Bone marrow (tissue), 2 donors: ENCODE measurements at regions not wholly inside any gene's neighbourhood (a gene's known extent, or its start where the extent isn't known, plus 50 kb on each side); places are given as distances from the start of the nearest gene placed in this dataset.

ENCODE experiments used
- DNase-seq, 2 donors: peaks; one replicate each; lab custom pipeline; 2025; lab: John Stamatoyannopoulos, UW

- DNase-seq = no peak
Measured at GRCh38 chr12:114903083-114903691, 219.2 kb upstream of the TBX3 start.

- no peak for DNase-seq
Measured at GRCh38 chr12:114902665-114903064, 218.7 kb upstream of the TBX3 start.

GRCh38 chr12:114901316-114901715, 217.3 kb upstream of the TBX3 start:
- DNase-seq = no peak

- DNase-seq = no peak
Measured at GRCh38 chr12:114898159-114898558, 214.2 kb upstream of the TBX3 start.

GRCh38 chr12:114895827-114896226, 211.9 kb upstream of the TBX3 start:
- DNase-seq = no peak

- no peak for DNase-seq
Measured at GRCh38 chr12:114895081-114895480, 211.1 kb upstream of the TBX3 start.

GRCh38 chr12:114894076-114894475, 210.1 kb upstream of the TBX3 start:
- no peak for DNase-seq

GRCh38 chr12:114888928-114889584, 205.1 kb upstream of the TBX3 start:
- DNase-seq = no peak

GRCh38 chr12:114888448-114888847, 204.5 kb upstream of the TBX3 start:
- no peak for DNase-seq

- no peak for DNase-seq
Measured at GRCh38 chr12:114885501-114885900, 201.5 kb upstream of the TBX3 start.

- no peak for DNase-seq
Measured at GRCh38 chr12:114884575-114884974, 200.6 kb upstream of the TBX3 start.

- DNase-seq = no peak
Measured at GRCh38 chr12:114882083-114882482, 198.1 kb upstream of the TBX3 start.

GRCh38 chr12:114879354-114879753, 195.4 kb upstream of the TBX3 start:
- DNase-seq = no peak

GRCh38 chr12:114878781-114879180, 194.8 kb upstream of the TBX3 start:
- DNase-seq = no peak

- no peak for DNase-seq
Measured at GRCh38 chr12:114876968-114877680, 193.1 kb upstream of the TBX3 start.

GRCh38 chr12:114875313-114875712, 191.3 kb upstream of the TBX3 start:
- DNase-seq = no peak

- DNase-seq = no peak
Measured at GRCh38 chr12:114873656-114874055, 189.7 kb upstream of the TBX3 start.

- no peak for DNase-seq
Measured at GRCh38 chr12:114868995-114869834, 185.2 kb upstream of the TBX3 start.

GRCh38 chr12:114866331-114866730, 182.4 kb upstream of the TBX3 start:
- no peak for DNase-seq

- no peak for DNase-seq
Measured at GRCh38 chr12:114864837-114865551, 181.0 kb upstream of the TBX3 start.

- no peak for DNase-seq
Measured at GRCh38 chr12:114863911-114864310, 179.9 kb upstream of the TBX3 start.

GRCh38 chr12:114860969-114861368, 177.0 kb upstream of the TBX3 start:
- DNase-seq = no peak
